Testis (tissue), 2 donors: ENCODE measurements at regions not wholly inside any gene's neighbourhood (a gene's known extent, or its start where the extent isn't known, plus 50 kb on each side); places are given as distances from the start of the nearest gene placed in this dataset.

ENCODE experiments used
- DNase-seq: peaks from one replicate; pipeline ENCODE4 v3.0.0-alpha.2; 2019
- H3K27ac ChIP-seq, 2 donors: fragments of 200-600 bp; sonication (generic); one replicate each; pipeline ENCODE4 v1.5.1; 2019
- H3K27me3 ChIP-seq: fragments of 200-600 bp; sonication (generic); one replicate; pipeline ENCODE4 v1.5.1; 2019
- H3K36me3 ChIP-seq: fragments of 200-600 bp; sonication (generic); one replicate; pipeline ENCODE4 v1.5.1; 2017; ENCODE audit warnings: low read depth; ENCODE audit errors: missing control alignments
- H3K4me1 ChIP-seq: fragments of 200-600 bp; sonication (generic); one replicate; pipeline ENCODE4 v1.5.1; 2019
- H3K4me3 ChIP-seq, 2 donors: fragments of 200-600 bp; sonication (generic); one replicate each; pipeline ENCODE4 v1.5.1; 2017 to 2019
- H3K9me3 ChIP-seq: fragments of 200-600 bp; sonication (generic); one replicate; pipeline ENCODE4 v1.5.1; 2017
- CTCF ChIP-seq, 3 experiments: fragments of 450-650 bp in 2 of 3; fragments of 200-600 bp in 1 of 3; sonication (generic) in 1 of 3; IDR thresholded peaks; one replicate each; pipeline ENCODE4 v1.5.1; 2016 to 2019; ENCODE audit warnings: antibody characterized with exemption in 3 of 3, mild to moderate bottlenecking in 2 of 3, moderate library complexity in 1 of 3
- POLR2A ChIP-seq: fragments of 450-650 bp; IDR thresholded peaks from one replicate; pipeline ENCODE4 v1.6.1; 2017; ENCODE audit warnings: antibody characterized with exemption, mild to moderate bottlenecking, moderate library complexity
- WGBS, 2 donors: methylation state at CpG; one replicate each; pipeline ENCODE4 v1.1.5; 2018; 5-methylcytosine and 5-hydroxymethylcytosine counted together
- intact Hi-C: fragments of 100-400 bp; cut with DNase I; formaldehyde crosslinking; loops from one replicate; pipeline ENCODE4 v1.15.1; 2023; ENCODE audit warnings: low total_unique reads

- Histone ChIP-seq H3K27me3 (no peaks in the 10 kb centered on the region), H3K4me3 (no peak overlapping the region), H3K27ac (peak overlapping the region in 1 of 2 donors; percentile 71), H3K4me1 (peaks cover 10% of the 10 kb centered on the region), H3K9me3 (no peaks in the 10 kb centered on the region), H3K36me3 (no peaks in the 10 kb centered on the region)
- TF ChIP-seq CTCF (IDR thresholded peaks at IDR 0.05) (no peak), POLR2A (no peak)
- peak; percentile 68 for DNase-seq
- WGBS, 2 donors, result 34 to 52% methylated on average over 4 of the region's 4 CpGs
- intact Hi-C loops, result no loop called here
Observed at GRCh38 chr1:59150577-59151386, 146.1 kb upstream of the FGGY start.

GRCh38 chr1:59151387-59151761 is 145.5 kb upstream of the FGGY start:
- Histone ChIP-seq H3K27me3 (no peaks in the 10 kb centered on the region), H3K9me3 (no peaks in the 10 kb centered on the region), H3K36me3 (no peaks in the 10 kb centered on the region), H3K4me1 (peaks cover 10% of the 10 kb centered on the region), H3K27ac (peak overlapping the region in 1 of 2 donors; percentile 71), H3K4me3 (no peak overlapping the region)
- 65 to 68% methylated on average over 3 to 4 of the region's 4 CpGs for WGBS, 2 donors
- no peak for DNase-seq
- TF ChIP-seq POLR2A (no peak), CTCF (IDR thresholded peaks at IDR 0.05) (no peak)
- intact Hi-C loops, result no loop called here

- Histone ChIP-seq H3K36me3 (no peaks in the 10 kb centered on the region), H3K27me3 (no peaks in the 10 kb centered on the region), H3K9me3 (no peaks in the 10 kb centered on the region), H3K27ac (peak overlapping the region in 1 of 2 donors; percentile 71), H3K4me1 (peaks cover 10% of the 10 kb centered on the region), H3K4me3 (no peak overlapping the region)
- intact Hi-C loops, result no loop called here
- no peak for DNase-seq
- TF ChIP-seq POLR2A, result no peak
- no peak for TF ChIP-seq CTCF (IDR thresholded peaks at IDR 0.05)
- WGBS, 2 donors, result 31 to 55% methylated on average over 1 of the region's 1 CpG
Observed at GRCh38 chr1:59151860-59152259, 145.0 kb upstream of the FGGY start.

- no peak for DNase-seq
- Histone ChIP-seq H3K27ac (no peak overlapping the region), H3K36me3 (no peaks in the 10 kb centered on the region), H3K4me3 (no peak overlapping the region), H3K9me3 (no peaks in the 10 kb centered on the region), H3K27me3 (no peaks in the 10 kb centered on the region), H3K4me1 (peaks cover 10% of the 10 kb centered on the region)
- TF ChIP-seq CTCF (IDR thresholded peaks at IDR 0.05), result no peak
- no peak for TF ChIP-seq POLR2A
- 92 to 100% methylated on average over 1 of the region's 1 CpG for WGBS, 2 donors
- intact Hi-C loops, result no loop called here
Observed at GRCh38 chr1:59152511-59152910, 144.4 kb upstream of the FGGY start.

- Histone ChIP-seq H3K27ac (no peak overlapping the region), H3K36me3 (no peaks in the 10 kb centered on the region), H3K27me3 (no peaks in the 10 kb centered on the region), H3K4me1 (peaks cover 10% of the 10 kb centered on the region), H3K4me3 (no peak overlapping the region), H3K9me3 (no peaks in the 10 kb centered on the region)
- TF ChIP-seq CTCF (IDR thresholded peaks at IDR 0.05) (no peak), POLR2A (no peak)
- no peak for DNase-seq
- 88 to 96% methylated on average over 2 of the region's 2 CpGs for WGBS, 2 donors
- intact Hi-C loops, result no loop called here
Observed at GRCh38 chr1:59154401-59154800, 142.5 kb upstream of the FGGY start.
